Astrocyte (in vitro differentiated cells and primary cell): ENCODE measurements at regions not wholly inside any gene's neighbourhood (a gene's known extent, or its start where the extent isn't known, plus 50 kb on each side); places are given as distances from the start of the nearest gene placed in this dataset.
A peak's percentile ranks its signal among the peaks of the same experiment; 100 is the strongest.
"Not testable (repeated sequence)": the region's sequence is repeated elsewhere in the genome, so short reads cannot be mapped to it uniquely, and the experiment has no call there.

ENCODE experiments used
- DNase-seq: peaks from one replicate; pipeline ENCODE4 v3.0.0-alpha.2; 2010; ENCODE audit warnings: low read depth
- FAIRE-seq: peaks from 2 replicates; lab custom pipeline; 2011; peaks lifted over from hg19 to GRCh38; lab: Jason Lieb, UNC
- H2AFZ ChIP-seq: 2 replicates; pipeline ENCODE4 v1.6.0; 2012; ENCODE audit warnings: low read depth, low read length, inconsistent platforms
- H3K27ac ChIP-seq: 2 replicates; pipeline ENCODE4 v1.5.1; 2011; ENCODE audit warnings: low read depth, low read length, inconsistent platforms
- H3K27me3 ChIP-seq: 2 replicates; pipeline ENCODE4 v1.6.0; 2011; ENCODE audit warnings: low read length, inconsistent platforms; ENCODE audit not compliant: insufficient read depth
- H3K36me3 ChIP-seq: 2 replicates; pipeline ENCODE4 v1.5.1; 2011; ENCODE audit warnings: low read length, inconsistent platforms; ENCODE audit not compliant: insufficient read depth
- H3K4me1 ChIP-seq: 2 replicates; pipeline ENCODE4 v1.5.1; 2011; ENCODE audit warnings: low read length, inconsistent platforms; ENCODE audit not compliant: insufficient read depth
- H3K4me2 ChIP-seq: 2 replicates; pipeline ENCODE4 v1.6.0; 2012; ENCODE audit warnings: low read length, inconsistent platforms
- H3K4me3 ChIP-seq: 2 replicates; pipeline ENCODE4 v1.5.1; 2011; ENCODE audit warnings: low read depth, mild to moderate bottlenecking, low read length, inconsistent platforms; ENCODE audit not compliant: insufficient read depth
- H3K79me2 ChIP-seq: 2 replicates; pipeline ENCODE4 v1.6.0; 2012; ENCODE audit warnings: mild to moderate bottlenecking, low read length, inconsistent platforms; ENCODE audit not compliant: insufficient read depth
- H3K9ac ChIP-seq: 2 replicates; pipeline ENCODE4 v1.6.0; 2012; ENCODE audit warnings: mild to moderate bottlenecking, low read length, inconsistent platforms
- H3K9me3 ChIP-seq: 2 replicates; pipeline ENCODE4 v1.5.1; 2012; ENCODE audit warnings: low read depth, mild to moderate bottlenecking, low read length, inconsistent platforms; ENCODE audit not compliant: insufficient read depth
- H4K20me1 ChIP-seq: 2 replicates; pipeline ENCODE4 v1.6.0; 2012; ENCODE audit warnings: low read length, inconsistent platforms; ENCODE audit not compliant: insufficient read depth
- H3K27ac Mint-ChIP-seq: one replicate; pipeline ENCODE4 v1.8.0; 2021; ENCODE audit warnings: mild to moderate bottlenecking, mixed read lengths; ENCODE audit not compliant: unreplicated experiment
- H3K27me3 Mint-ChIP-seq: one replicate; pipeline ENCODE4 v1.8.0; 2021; ENCODE audit warnings: low read depth, mixed read lengths; ENCODE audit not compliant: unreplicated experiment
- H3K36me3 Mint-ChIP-seq: one replicate; pipeline ENCODE4 v1.8.0; 2021; ENCODE audit warnings: low read depth, mixed read lengths; ENCODE audit not compliant: unreplicated experiment
- H3K4me1 Mint-ChIP-seq: one replicate; pipeline ENCODE4 v1.8.0; 2021; ENCODE audit warnings: low read depth, mixed read lengths; ENCODE audit not compliant: unreplicated experiment
- H3K4me3 Mint-ChIP-seq: one replicate; pipeline ENCODE4 v1.8.0; 2021; ENCODE audit warnings: mild to moderate bottlenecking, moderate library complexity, mixed read lengths; ENCODE audit not compliant: unreplicated experiment
- H3K9me3 Mint-ChIP-seq: one replicate; pipeline ENCODE4 v1.8.0; 2021; ENCODE audit warnings: mild to moderate bottlenecking, mixed read lengths; ENCODE audit not compliant: unreplicated experiment
- EZH2 ChIP-seq: IDR thresholded peaks from 2 replicates; pipeline ENCODE4 v1.6.1; 2012; ENCODE audit warnings: mild to moderate bottlenecking, low read length, inconsistent platforms; ENCODE audit not compliant: insufficient read depth
- TF ChIP-seq, protein P1 (sequence below): IDR thresholded peaks from 2 replicates; pipeline ENCODE4 v1.5.1; 2011; ENCODE audit warnings: low read depth, mild to moderate bottlenecking, inconsistent platforms, low read length, moderate library complexity; ENCODE audit not compliant: insufficient read depth

GRCh38 chr5:125679522-125679921 lies 743.7 kb upstream of the GRAMD2B start:
- no peak overlapping the region for H3K27ac ChIP-seq
- H3K27me3 ChIP-seq, result no peaks in the 10 kb centered on the region
- H2AFZ ChIP-seq, result no peak overlapping the region
- H3K9ac ChIP-seq, result no peak overlapping the region
- Mint-ChIP-seq H3K27me3 (no peaks in the 10 kb centered on the region), H3K36me3 (no peaks in the 10 kb centered on the region), H3K4me1 (peaks cover 12% of the 10 kb centered on the region), H3K9me3 (peaks cover 2% of the 10 kb centered on the region), H3K27ac (no peak overlapping the region), H3K4me3 (no peak overlapping the region)
- TF ChIP-seq EZH2, result no peak
- TF ChIP-seq, protein P1, sequence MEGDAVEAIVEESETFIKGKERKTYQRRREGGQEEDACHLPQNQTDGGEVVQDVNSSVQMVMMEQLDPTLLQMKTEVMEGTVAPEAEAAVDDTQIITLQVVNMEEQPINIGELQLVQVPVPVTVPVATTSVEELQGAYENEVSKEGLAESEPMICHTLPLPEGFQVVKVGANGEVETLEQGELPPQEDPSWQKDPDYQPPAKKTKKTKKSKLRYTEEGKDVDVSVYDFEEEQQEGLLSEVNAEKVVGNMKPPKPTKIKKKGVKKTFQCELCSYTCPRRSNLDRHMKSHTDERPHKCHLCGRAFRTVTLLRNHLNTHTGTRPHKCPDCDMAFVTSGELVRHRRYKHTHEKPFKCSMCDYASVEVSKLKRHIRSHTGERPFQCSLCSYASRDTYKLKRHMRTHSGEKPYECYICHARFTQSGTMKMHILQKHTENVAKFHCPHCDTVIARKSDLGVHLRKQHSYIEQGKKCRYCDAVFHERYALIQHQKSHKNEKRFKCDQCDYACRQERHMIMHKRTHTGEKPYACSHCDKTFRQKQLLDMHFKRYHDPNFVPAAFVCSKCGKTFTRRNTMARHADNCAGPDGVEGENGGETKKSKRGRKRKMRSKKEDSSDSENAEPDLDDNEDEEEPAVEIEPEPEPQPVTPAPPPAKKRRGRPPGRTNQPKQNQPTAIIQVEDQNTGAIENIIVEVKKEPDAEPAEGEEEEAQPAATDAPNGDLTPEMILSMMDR, result no peak
- no peaks in the 10 kb centered on the region for H3K9me3 ChIP-seq
- H3K4me2 ChIP-seq, result no peak overlapping the region
- no peaks in the 10 kb centered on the region for H3K79me2 ChIP-seq
- no peak overlapping the region for H3K4me3 ChIP-seq
- H3K36me3 ChIP-seq, result no peaks in the 10 kb centered on the region
- no peaks in the 10 kb centered on the region for H3K4me1 ChIP-seq
- H4K20me1 ChIP-seq, result no peaks in the 10 kb centered on the region
- FAIRE-seq, result no peak
- DNase-seq, result no peak

DNA sequence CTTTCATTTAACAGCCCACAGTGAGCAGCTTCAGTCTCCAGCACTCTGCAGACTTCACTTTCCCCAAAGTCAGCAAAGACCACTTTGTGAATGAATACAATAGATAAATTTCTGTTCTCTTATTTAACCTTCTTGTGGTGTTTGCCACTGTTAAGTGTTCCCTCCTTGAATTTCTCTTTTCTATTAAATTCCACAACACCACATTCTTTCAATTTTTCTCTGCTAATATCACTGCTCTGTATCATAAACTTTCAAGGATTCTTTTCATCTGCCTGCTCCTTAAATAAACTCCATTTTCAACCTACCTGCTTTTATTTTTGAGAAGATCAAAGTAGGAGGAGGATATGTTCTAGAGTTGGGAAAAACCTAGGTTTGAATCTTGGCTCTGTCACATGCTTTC lies 739.5 kb upstream of the GRAMD2B start:
- Histone ChIP-seq H3K4me2 (no peak overlapping the region), H3K36me3 (no peaks in the 10 kb centered on the region), H3K79me2 (no peaks in the 10 kb centered on the region), H3K27me3 (no peaks in the 10 kb centered on the region), H3K9me3 (no peaks in the 10 kb centered on the region), H3K9ac (no peak overlapping the region), H3K4me3 (no peak overlapping the region), H3K4me1 (no peaks in the 10 kb centered on the region), H2AFZ (no peak overlapping the region), H4K20me1 (no peaks in the 10 kb centered on the region), H3K27ac (no peak overlapping the region)
- H3K27ac Mint-ChIP-seq, result no peak overlapping the region
- H3K4me1 Mint-ChIP-seq, result peaks cover 20% of the 10 kb centered on the region
- H3K36me3 Mint-ChIP-seq, result no peaks in the 10 kb centered on the region
- no peaks in the 10 kb centered on the region for H3K9me3 Mint-ChIP-seq
- DNase-seq, result peak; percentile 33
- H3K27me3 Mint-ChIP-seq, result no peaks in the 10 kb centered on the region
- no peak overlapping the region for H3K4me3 Mint-ChIP-seq
- TF ChIP-seq, protein P1, result no peak
- TF ChIP-seq EZH2, result no peak
- no peak for FAIRE-seq

DNA sequence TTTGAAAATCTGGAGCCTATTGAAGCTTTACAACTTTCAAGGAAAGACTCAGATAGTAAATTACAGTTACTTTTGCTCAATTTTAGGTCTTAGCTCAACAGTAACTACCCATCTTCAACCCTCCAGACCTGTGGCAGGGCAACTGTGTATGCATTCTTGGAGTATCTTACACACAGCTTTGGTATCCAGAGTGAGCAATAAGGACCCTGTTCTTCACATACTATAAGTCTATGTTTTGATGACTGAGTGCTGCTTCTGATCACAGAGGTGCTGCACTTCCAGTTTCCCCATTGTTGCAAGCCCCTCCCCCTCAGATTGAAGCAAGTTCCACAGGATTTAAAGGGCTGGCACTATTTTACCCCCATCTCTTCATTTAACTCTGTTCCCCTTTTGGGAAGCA lies 737.4 kb upstream of the GRAMD2B start:
- Mint-ChIP-seq H3K9me3 (no peaks in the 10 kb centered on the region), H3K36me3 (no peaks in the 10 kb centered on the region)

DNA sequence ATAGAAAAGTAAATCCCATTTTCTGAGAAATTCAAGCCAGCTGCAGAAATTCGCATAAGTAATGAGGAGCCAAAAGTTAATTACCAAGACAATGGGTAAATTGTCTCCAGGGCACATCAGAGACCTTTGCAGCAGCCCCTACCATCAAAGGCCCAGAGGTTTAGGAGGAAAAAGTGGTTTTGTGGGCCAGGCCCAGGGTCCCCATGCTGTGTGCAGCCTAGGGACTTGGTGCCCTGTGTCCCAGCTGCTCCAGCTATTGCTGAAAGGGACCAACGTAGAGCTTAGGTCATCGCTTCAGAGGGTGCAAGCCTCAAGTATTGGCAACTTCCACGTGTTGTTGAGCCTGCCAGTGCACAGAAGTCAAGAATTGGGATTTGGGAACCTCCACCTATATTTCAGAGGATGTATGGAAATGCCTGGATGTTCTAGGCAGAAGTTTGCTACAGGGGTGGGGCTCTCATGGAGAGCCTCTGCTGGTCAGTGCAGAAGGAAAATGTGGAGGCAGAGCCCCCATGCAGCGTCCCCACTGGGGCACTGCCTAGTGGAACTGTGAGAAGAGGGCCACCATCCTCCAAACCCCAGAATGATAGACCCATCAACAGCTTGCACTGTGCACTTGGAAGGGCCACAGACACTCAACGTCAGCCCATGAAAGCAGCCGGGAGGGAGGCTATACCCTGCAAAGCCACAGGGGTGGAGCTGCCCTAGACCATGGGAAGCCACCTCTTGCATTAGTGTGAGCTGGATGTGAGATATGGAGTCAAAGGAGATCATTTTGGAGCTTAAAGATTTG lies 731.3 kb upstream of the GRAMD2B start:
- H3K4me2 ChIP-seq, H3K4me3 Mint-ChIP-seq, H3K27ac ChIP-seq, H3K36me3 Mint-ChIP-seq, H3K79me2 ChIP-seq, H3K36me3 ChIP-seq, H2AFZ ChIP-seq, H3K9ac ChIP-seq, H3K27me3 ChIP-seq, H3K4me3 ChIP-seq, H3K9me3 ChIP-seq, H3K4me1 ChIP-seq, DNase-seq, H3K27me3 Mint-ChIP-seq, H3K4me1 Mint-ChIP-seq, H3K9me3 Mint-ChIP-seq, H4K20me1 ChIP-seq, H3K27ac Mint-ChIP-seq, FAIRE-seq: not testable (repeated sequence)

More for the DNA sequence above, 737.4 kb upstream of the GRAMD2B start:
- Histone ChIP-seq H3K4me2 (no peak overlapping the region), H3K79me2 (no peaks in the 10 kb centered on the region), H3K36me3 (no peaks in the 10 kb centered on the region), H3K9me3 (no peaks in the 10 kb centered on the region), H3K27me3 (no peaks in the 10 kb centered on the region), H3K4me1 (no peaks in the 10 kb centered on the region), H2AFZ (no peak overlapping the region), H3K4me3 (no peak overlapping the region), H3K27ac (no peak overlapping the region), H4K20me1 (no peaks in the 10 kb centered on the region), H3K9ac (no peak overlapping the region)
- H3K4me1 Mint-ChIP-seq, result peaks cover 14% of the 10 kb centered on the region
- TF ChIP-seq, protein P1, result no peak
- TF ChIP-seq EZH2, result no peak
- no peak for FAIRE-seq
- no peaks in the 10 kb centered on the region for H3K27me3 Mint-ChIP-seq
- H3K27ac Mint-ChIP-seq, result peak overlapping the region; percentile 60
- H3K4me3 Mint-ChIP-seq, result no peak overlapping the region
- DNase-seq, result peak; percentile 34
